ENCODE measurements at regions not wholly inside any gene's neighbourhood (a gene's known extent, or its start where the extent isn't known, plus 50 kb on each side); places are given as distances from the start of the nearest gene placed in this dataset.

DNA sequence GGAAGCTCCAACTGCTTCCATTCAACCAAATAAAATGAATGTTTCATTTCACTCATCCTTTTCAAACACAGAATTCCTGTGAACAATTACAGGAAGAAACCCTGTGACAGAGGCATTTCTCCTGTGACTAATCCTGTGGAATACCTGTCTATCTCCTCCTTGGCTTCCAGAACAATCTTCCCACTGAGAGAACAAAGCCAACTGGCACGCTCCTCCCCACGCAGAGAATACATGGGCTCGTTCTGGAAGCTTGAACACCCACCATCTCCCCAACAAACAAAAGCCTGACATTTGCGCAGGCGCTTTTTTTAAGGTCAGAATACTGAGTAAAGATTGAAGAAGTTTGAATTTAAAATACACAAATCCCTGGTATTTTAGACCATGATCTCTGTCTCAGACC, 104.7 kb upstream of the SLC66A3 start:
- no peak for DNase-seq

DNA sequence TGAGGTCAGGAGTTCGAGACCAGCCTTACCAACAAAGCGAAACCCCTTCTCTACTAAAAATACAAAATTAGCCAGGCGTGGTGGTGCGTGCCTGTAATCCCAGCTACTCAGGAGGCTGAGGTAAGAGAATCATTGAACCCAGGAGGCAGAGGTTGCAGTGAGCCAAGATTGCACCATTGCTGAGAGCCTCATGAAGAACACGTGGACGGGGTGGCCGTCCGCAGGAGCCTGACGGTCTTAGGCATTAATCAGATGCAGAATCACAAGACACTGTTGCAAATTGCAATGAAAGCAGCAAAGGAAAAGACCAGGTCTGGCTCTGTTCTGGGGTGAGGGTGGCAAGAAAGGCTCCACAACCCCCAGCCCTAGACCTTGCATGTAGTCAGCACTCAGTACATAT, 104.0 kb upstream of the SLC66A3 start:
- DNase-seq: no peak

DNA sequence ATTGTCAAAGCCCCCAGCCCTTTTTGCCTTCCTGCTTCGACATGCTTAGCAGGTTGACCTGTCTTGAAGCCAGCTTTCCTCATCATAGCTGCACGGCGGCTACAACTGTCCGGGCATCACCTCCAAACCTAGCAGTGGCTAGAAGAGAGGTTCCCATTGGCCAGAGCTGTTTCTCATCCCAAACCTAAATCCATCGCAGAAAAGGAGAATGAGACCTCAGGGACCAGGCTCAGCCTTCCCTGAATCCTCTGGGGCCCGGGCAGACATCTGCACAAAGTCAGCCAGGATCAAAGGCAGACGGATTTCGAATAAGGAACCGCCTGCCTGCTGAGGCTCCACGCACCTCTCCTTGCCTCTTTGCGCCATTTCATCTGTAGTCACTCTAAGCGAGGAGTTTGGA, 101.7 kb upstream of the SLC66A3 start:
- DNase-seq: no peak

DNA sequence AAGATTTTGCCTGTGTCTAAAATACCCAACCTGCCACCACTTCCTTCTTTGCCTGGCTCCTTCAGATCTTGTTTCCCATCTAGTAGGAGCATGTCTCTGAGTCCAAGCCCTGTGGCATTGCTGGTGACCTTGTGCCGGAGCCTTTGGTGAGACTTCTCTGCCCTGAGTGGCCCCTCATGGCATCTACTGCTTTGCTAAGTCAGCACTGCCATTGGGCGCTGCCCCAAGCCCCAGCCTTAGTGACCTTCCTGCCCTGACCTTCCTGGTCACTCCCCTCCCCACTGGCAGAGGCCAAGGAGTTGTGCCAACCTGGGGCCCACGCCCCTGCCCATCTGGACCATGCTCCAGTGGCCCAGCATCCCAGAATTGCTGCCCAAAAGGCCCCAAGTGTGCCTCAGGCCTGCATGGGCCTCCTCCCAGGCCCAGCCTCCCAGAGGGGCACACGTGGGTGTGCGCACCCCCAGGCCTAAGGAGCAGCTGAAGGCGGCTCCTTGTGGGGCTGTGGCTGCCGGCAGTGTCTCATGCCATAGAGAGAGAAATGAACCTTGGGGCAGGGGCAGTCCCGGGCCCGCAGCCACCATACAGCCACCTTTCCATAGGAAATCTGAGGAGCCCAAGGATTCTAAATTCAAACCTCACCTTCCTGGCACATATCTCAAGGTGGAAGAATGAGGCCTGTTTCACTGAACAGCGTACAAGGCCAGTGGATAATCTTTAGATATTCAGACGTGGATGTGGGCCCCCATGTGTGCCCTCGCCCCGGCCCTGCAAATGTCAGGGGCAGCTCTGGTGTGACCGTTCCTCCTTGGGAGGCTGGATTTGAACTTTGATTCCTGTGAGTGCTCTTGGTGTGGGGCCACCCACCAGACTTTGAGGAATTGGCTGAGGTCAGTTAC, 100.2 kb upstream of the SLC66A3 start:
- no peak for DNase-seq

DNA sequence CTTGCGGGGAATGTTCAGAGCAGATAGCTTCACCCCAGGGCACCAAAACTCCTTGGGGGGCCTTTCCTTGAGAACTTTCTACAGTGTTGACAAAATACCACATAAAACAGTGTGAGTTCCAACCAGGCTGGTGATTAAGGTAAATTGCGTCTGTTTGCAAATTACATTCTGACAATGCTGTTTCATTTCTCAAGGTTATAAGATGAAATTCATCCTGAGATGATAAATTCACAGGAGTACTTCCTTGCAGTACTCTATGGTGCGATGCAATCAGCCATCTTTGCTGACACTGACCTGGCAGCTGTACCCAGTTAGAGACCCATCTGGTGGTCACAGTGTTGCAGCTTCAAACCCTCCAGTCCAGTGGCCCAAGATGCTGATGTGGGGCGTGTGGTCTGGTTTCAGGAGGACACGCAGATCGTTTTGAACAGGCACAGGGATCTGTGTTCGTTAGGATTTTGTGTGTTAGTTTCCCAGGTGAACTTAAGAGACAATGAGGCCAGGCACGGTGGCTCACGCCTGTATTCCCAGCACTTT, 99.5 kb upstream of the SLC66A3 start:
- no peak for DNase-seq

DNA sequence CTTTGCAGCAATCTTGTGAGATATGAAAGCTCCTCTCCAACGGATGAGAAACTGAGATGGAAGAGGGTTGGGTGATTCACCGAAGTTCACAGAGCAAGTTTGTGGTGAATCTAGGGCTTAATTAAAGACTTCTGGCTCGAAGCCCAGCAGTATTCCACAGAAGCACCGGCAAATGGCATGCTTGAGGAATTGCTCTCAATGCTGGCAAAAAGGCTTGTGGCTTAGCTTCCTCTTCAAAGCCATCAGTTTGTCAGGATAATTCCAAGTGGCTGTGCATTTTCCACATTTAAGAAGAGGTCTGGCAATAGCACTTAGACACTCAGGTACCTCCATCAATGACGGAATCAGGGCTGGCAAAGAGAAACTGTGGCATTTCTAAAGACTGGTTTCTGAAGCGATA, 98.7 kb upstream of the SLC66A3 start:
- no peak for DNase-seq

DNA sequence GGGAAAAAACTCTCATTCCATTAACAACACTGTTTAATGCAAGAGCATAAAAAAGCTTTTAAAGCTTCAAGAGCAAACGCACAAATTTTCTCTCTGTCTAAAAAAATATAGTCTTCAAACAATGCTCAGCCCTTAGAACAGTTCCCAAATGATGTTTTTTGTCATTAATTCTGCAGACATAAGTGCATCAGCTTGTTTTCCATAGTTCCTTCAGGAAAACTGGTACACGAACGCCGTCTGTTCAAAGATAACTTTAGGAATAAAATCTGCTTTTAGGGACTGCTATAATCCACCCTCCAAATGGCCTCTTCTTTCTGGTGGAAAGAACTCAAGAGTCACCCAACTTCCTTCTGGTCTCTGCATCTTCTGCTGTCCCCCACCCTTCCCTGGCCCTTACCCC, 98.2 kb upstream of the SLC66A3 start:
- no peak for DNase-seq

DNA sequence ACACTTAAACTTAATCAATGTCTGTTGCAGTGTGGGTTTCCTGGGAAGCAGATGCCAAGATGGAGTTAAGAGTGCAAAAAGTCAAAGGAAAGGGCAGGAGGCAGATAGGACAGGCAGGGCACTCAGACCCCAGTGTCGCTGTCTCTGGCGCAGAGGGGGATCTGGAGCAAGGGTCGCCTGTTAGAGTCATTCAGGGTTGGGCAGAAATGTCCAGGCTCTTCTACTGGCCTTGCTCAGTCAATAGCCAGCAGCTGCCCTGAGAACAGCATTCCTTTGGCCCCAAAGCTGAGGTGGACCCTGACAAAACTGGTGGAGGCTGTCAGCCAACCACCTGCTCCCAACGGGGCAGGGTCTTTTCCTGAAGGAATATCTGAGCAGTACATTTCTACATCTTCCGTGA, 97.1 kb upstream of the SLC66A3 start:
- DNase-seq: no peak

DNA sequence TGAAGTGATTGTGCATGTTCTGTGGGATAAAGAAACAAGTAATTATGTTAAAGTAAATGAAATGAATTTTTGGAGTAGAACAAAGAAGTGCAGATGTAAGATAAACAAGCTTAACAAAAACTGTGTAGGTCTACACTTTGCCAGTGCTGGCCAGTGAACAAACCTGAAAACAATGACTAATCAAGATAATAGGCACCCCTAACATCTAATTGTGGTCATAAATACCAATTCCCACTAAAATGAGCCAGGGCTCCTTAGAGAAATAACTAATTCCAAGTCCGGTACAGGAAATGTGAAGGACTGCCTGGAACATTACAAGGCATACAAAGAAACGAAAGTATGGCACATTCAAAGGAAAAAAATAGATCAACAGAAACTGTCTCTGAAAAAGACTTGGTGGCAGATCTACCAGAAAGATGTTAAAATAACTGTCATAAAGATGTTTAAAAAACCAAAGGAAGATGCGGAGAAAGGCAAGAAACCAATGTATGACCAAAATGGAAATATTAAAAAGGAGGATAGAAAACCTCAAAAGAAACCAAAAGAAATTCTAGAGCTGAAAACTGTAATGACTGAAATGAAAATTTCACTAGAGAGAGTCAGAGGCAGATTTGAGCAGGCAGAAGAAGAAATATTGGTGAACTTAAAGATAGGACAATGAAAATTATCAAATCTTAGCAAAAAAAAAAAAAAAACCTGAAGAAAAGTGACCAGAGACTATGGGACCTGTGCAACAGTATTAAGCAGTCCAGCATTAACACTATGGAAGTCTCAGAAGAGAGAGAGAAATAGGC, 94.7 kb upstream of the SLC66A3 start:
- no peak for DNase-seq

DNA sequence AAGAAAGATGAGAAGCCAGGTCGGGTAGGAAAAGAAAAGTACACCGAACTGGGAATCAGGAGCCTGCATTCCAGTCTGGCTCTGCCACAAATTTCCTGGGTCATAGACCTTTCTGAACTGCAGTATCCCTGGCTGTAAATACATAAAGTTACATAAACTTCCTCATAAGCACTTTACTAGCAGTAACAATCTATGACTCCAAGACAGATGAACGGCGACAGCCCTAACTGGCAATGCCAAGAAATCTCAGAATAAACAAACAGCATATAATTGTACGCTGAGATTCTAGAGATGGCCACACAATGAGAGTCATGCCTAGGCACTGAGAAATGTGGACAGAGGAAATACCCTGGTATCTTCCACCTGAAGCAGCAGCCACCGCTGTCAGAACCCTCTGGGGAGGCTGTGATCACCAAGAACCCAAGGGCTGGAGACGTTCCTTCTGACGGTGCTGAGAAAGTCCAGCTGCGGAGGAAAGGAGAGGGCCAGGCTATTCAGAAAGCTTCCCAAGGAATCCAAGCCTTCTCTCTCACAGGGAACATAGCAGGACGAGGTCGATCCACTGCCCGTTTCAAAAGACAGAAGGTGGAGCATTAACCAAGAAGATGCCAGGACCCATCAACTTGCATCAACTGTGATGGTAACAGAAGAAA, 89.3 kb upstream of the SLC66A3 start:
- no peak for DNase-seq

DNA sequence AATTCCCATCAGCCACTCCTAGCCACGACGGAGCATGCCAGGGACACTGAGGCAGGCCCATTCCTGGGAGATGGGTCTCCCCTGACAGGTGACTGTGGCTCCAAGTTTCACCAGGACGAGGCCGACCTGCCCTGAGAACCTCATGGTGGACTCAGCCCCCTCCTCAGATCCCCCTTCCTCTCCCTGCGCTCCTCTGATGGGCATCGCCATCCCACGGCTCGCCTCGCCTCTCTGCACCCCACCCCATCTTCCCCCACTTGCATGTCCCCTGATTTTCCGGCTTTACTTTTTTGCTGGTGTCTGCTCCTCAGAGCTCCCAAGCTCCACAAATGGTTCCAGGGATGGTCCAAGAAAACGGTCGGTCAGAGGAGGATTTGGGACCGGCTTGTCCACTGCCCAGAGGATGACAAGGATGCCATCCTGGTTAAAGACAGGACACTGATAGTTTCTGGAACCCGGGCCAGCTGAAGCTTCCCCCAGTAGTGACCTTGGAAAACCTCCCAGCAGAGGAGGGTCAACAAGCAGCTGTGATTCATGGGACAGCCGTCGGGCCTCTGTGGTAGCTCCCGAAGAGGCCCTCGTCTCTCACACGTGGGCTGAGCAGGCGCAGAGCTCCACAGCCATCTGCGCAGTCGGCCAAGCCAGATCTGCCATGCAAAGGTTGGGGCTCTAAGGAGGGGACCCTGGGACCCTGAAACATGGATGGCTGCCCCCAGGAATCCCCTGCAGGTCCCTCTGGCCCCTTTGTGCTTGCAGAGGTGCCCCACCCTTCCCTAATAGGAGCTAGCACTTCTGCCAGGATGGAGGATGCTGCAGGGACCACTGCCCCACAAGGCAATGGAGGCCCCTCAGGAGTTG, 87.8 kb upstream of the SLC66A3 start:
- no peak for DNase-seq

DNA sequence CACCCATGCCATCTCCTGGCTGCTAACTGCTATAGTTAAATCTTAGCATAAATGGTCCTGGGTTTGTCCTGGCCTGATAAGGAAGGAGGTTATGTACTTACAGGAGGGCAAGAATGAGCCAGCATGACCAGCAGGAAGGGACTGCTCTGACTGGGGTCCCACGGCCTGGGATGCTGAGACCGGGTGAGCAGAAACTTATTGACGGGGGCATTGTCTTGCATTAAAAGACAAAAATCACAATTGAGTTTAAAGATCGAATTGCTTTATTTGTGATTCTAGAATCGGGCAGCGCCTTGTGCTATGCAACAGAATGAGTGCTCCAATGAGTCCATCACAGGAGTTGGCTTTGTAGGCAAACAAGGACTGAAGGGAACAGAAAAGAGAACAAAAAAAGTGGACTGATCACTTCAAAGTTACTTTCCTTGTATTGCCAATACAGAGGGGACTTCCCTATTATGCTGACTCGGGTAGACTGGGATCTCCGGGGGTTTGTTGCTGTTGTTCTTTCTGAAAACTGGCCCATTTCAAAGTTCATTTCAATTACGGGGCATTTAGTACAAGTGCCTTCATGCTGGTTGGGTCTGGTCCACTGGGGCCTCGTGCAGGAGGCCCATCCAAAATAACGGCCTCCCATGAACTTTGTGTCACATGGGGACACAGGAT, 87.1 kb upstream of the SLC66A3 start:
- no peak for DNase-seq

DNA sequence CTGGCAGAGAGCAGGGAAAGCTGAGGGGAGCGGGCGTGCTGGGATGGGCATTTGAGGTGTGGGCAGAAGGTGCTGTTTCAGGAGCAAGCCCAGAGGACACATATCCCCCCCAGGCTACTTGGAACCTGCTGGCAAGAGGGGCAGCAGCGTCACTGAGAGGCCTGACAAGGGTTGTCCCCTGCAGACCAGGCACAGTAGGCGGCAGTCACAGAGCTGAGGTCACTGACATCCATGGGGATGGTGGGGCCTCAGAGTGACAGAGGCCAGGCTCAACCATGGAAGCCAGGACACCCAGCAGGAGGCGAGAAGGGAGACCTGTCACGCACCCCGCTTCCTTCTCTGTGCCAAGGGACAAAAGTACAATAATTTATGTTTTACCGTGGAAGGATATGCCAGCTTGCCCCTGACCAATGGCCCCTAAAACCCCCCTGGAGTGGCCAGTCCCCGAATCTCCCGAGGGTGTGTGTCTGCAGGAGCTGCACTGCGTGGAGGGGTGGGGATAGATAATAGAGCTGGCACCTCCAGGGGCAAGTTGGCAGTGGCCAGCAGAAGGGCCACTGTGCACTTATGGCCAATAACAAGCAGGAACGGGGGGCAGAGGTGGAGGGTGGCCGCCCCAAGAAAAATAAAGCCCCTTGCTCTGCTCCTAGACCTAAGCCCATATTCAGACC, 86.3 kb upstream of the SLC66A3 start:
- DNase-seq: no peak

DNA sequence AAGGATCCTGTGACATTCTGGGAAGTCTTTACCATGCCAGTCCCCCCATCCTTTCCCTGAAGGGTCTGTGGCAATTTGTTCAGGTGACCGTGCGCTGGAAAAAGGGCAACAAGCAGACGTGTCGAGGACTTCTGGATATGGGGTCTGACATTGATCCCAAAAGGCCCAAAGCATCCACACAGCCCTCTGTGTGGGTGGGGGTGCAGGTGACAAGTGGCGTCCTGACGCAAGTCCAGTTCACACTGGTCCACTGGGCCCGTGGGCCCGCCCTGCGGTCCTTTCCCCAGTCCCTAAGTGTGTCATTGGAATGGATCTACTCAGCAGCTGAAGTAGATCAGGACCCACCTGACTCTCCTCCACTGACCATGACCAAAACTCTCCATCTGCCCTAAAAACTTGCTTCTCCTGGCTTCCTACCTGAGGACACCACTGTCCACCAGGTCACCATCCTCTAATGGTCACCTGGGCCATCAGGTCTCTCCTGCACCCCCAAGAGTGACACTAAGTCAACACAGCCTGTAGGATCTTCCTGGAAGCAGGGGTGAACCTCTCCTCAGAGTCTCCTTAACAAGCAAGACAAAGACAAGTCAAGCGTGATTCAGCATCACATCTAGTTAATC, 85.6 kb upstream of the SLC66A3 start:
- DNase-seq: no peak

DNA sequence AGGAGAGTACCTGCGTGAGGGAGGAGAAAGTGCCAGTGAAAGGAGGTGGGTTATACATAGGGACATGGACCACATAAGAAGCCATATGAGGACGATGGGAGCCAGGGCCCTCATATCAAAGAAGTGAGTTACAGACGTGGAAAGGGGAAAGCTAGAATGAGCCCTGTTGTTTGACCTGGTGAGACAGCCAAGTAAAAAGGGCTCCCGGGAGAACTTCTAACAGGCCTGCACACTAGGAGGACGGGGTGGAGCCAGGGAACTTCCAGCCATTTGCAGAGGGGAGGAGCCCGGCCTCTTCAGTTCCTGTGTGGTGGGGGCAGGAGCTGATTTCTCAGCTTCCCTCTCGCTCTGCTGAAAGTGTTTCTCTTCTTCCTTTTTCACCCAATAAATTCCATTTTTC, 84.1 kb upstream of the SLC66A3 start:
- no peak for DNase-seq

DNA sequence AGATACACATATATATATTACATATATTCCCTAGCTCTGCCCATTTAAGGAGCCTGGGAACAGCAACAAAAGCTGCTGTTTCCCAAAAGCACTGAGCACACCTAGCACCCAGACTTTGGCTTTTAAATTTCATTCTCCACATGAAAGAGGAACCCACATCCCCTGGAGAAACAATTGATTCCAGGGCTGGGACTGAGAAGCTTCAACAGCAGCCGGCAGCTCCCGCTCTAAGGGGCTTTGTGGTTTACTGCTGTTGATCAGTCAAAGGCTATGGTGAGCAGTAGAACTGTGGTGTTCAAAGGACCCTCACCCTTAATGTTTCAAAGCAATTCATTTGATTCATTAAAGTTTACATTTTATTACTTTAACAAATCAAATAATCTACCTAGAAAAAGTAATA, 83.3 kb upstream of the SLC66A3 start:
- DNase-seq: no peak

DNA sequence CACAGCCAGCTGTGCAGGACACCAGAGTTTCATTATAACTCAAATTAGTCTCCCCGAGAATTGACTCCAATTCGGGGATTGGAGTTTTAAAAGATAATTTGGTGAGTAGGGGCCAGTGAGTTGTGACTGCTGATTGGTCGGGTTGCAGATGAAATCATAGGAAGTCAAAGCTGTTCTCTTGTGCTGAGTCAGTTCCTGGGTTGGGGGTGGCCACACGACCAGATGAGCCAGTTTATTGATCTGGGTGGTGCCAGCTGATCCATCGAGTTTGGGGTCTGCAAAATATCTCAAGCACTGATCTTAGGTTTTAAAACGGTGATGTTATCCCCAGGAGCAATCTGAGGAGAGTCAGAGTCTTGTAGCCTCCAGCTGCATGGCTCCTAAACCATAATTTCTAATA, 82.7 kb upstream of the SLC66A3 start:
- no peak for DNase-seq

DNA sequence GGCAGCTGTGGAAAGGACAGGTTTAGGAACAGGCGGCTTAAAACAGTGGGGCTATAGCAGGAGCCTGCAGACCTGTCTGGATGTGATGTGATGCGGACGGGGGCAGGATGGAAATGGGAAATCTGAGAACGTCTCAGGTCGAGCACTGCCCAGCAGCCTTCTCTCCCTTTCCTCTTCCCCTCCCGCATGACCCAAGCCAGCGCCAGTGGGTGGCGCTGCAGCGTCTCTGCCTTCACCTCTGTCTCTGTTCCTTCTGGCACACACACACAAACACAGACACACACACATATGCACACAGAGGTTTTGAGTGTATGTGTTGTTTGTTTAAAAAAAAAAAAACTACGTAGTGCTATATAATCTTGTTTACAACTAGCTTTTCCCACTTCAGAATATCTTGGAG, 82.0 kb upstream of the SLC66A3 start:
- no peak for DNase-seq

DNA sequence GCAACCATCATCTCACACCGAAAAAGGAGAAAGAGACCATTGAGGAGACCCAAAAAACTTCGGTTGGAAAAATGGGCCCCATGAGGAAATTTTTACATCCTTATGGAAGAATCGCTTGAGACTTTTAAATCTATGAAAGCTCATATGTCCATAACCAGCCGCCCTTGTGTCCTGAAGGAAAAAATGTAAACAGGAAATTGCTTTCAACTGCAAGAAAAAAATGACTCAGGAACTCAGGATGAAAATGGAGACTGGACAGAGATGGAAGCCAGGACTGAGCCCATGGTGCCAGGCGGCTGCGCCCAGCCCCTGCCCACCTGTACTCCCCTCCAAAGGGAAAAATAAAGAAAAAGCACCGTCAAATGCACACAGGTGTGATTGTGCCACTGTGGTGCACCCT, 81.5 kb upstream of the SLC66A3 start:
- no peak for DNase-seq

DNA sequence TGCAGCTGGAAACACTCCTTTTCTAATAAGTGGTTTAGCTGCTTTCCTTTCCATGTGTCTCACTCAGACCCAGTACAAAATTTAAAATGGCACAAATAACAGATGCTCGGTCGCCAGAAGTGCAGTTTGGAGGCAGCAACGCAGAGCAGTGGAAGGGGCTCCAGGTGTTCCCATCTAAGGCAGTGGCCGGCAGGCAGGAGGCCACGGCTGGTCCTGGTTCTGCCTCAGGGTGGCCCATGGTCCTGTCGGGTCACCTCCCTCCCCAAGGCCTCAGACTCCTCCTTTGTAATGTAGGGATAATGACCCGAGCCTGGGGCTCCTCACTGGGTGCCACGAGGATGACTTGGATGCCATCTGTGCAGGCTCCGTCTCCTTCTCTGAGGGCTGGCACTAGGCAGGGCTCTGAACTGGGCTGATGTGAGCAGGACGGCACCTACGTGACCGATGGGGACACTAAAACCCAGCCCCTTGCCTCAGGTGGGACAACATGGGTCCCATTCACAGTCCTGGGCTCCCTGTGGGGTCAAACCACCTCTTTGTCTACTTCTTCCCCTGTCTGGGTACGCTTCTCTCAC, 80.9 kb upstream of the SLC66A3 start:
- DNase-seq: no peak

DNA sequence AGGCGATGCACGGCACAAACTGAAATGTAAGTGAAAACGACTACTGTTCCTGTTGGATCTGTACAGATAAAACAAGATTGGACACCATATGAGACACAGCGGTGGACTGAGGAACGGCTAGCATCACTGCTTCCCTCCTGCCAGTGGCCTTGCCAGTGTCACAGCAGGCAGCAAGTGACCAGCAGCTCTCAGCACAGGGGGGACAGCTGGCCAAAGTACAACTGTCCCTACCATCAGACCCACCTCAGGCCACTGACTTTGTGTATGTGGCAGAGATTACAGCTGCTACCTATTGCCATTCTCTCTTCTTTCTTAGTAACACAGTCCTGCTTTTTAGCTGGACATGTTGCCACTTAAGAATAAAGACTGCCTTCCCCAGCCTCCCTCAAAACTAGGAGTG, 80.0 kb upstream of the SLC66A3 start:
- DNase-seq: no peak

All from CD4-positive, alpha-beta T cell treated with Interferon gamma for 1 hour (primary cell).